Upper lobe of right lung (tissue), 1 donor: ENCODE measurements at regions not wholly inside any gene's neighbourhood (a gene's known extent, or its start where the extent isn't known, plus 50 kb on each side); places are given as distances from the start of the nearest gene placed in this dataset.

Experiments used
- ATAC-seq: fragments of 200-7000 bp; cut with Tn5 transposase; one replicate; pipeline ENCODE4 v1.9.1; 2020; ENCODE audit warnings: mild to moderate bottlenecking, moderate library complexity
- DNase-seq: peaks from one replicate; pipeline ENCODE4 v3.0.0-alpha.2; 2020
- H3K27ac ChIP-seq: fragments of 200-600 bp; one replicate; pipeline ENCODE4 v1.8.0; 2022
- H3K27me3 ChIP-seq: fragments of 200-600 bp; one replicate; pipeline ENCODE4 v1.8.0; 2022; ENCODE audit warnings: mild to moderate bottlenecking
- H3K36me3 ChIP-seq: fragments of 200-600 bp; one replicate; pipeline ENCODE4 v1.8.0; 2022
- H3K4me1 ChIP-seq: fragments of 200-600 bp; one replicate; pipeline ENCODE4 v1.8.0; 2022
- H3K4me3 ChIP-seq: fragments of 200-600 bp; one replicate; pipeline ENCODE4 v1.8.0; 2022; ENCODE audit warnings: mild to moderate bottlenecking
- H3K9me3 ChIP-seq: fragments of 200-600 bp; one replicate; pipeline ENCODE4 v1.8.0; 2022
- CTCF ChIP-seq: fragments of 200-600 bp; IDR thresholded peaks from one replicate; pipeline ENCODE4 v1.8.0; 2022; ENCODE audit warnings: antibody characterized with exemption
- intact Hi-C: fragments of 100-400 bp; cut with DNase I; formaldehyde crosslinking; loops from one replicate; pipeline ENCODE4 v1.11.0; 2022
- donor health status: DM: no; HTN: yes; CAD: no; lungs with severe emphysema.

DNA sequence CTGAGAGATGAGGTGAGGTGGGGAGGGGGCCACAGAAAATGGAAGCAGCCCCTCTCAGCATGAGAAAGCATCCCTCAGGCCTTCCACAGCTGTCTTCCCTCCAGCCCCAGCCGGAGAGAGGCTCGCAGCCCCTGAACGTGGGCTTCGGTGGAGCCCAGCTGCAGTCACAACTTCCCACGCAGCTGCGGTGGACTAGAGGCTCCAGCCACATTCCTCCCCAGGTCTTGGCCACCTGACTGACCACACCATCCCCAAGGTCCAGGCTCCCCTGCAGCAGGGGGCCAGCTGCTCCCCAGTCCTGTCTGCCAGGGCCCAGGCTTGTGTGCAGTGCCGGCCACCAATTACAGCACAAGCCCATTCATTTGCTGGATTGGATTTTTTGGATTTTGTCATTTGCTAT is 212.3 kb upstream of the BCOR start:
- intact Hi-C loops: no loop called here
- H3K36me3 ChIP-seq: no peaks in the 10 kb centered on the region
- H3K27ac ChIP-seq: no peak overlapping the region
- no peaks in the 10 kb centered on the region for H3K4me1 ChIP-seq
- no peaks in the 10 kb centered on the region for H3K9me3 ChIP-seq
- no peak for ATAC-seq
- no peak for TF ChIP-seq CTCF
- H3K27me3 ChIP-seq: no peaks in the 10 kb centered on the region
- no peak overlapping the region for H3K4me3 ChIP-seq
- DNase-seq: no peak

GRCh38 chrX:40307871-40308270 is 210.1 kb upstream of the BCOR start:
- DNase-seq (no peak), ATAC-seq (no peak)
- Histone ChIP-seq H3K9me3 (no peaks in the 10 kb centered on the region), H3K4me3 (no peak overlapping the region), H3K27me3 (no peaks in the 10 kb centered on the region), H3K36me3 (no peaks in the 10 kb centered on the region), H3K4me1 (no peaks in the 10 kb centered on the region), H3K27ac (no peak overlapping the region)
- intact Hi-C loops: no loop called here
- no peak for TF ChIP-seq CTCF

GRCh38 chrX:40304115-40304514 is 206.4 kb upstream of the BCOR start:
- Histone ChIP-seq H3K36me3 (no peaks in the 10 kb centered on the region), H3K4me3 (no peak overlapping the region), H3K27ac (no peak overlapping the region), H3K9me3 (no peaks in the 10 kb centered on the region), H3K27me3 (no peaks in the 10 kb centered on the region), H3K4me1 (no peaks in the 10 kb centered on the region)
- intact Hi-C loops: no loop called here
- DNase-seq (no peak), ATAC-seq (no peak)
- TF ChIP-seq CTCF: no peak

DNA sequence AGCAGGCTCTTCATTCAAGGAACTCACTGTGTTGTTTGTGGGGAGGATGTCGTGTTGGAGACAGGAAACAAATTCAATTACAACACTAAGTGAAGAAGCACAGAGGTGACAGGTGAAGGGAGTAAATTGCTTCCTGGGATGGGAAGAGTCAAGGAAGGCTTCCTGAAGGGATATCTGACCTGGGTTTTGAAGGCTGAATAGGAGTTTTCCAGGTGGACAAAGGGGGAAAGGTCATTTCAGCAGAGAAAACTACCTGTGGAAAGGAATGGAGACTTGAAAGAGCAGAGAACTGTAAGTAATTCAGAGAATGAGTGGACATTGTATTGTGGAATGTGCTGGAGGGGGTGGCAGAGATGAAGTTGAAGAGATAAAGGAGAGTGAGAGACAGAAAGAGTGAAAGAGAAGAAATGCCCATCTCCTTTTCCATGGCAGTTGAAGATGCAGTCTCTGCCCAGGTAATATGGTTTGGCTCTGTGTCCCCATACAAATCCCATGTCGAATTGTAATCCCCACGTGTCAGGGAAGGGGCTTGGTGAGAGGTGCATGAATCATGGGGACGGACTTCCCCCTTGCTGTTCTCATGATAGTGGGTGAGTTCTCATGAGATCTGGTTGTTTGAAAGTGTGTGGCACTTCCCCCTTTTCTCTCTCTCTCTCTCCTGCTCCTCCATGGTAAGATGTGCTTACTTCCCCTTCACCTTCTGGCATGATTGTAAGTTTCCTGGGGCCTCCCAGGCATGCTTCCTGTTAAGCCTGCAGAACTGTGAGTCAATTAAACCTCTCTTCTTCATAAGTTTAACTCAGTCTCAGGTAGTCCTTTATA is 205.7 kb upstream of the BCOR start:
- no peaks in the 10 kb centered on the region for H3K4me1 ChIP-seq
- no peaks in the 10 kb centered on the region for H3K9me3 ChIP-seq
- no peak overlapping the region for H3K27ac ChIP-seq
- no peak for TF ChIP-seq CTCF
- no peak overlapping the region for H3K4me3 ChIP-seq
- intact Hi-C loops: no loop called here
- DNase-seq: no peak
- no peaks in the 10 kb centered on the region for H3K27me3 ChIP-seq
- ATAC-seq: no peak
- no peaks in the 10 kb centered on the region for H3K36me3 ChIP-seq

- DNase-seq: no peak
- ATAC-seq: no peak
- no peak for TF ChIP-seq CTCF
These were observed 202.6 kb upstream of the BCOR start for GRCh38 chrX:40300286-40300890.

More at GRCh38 chrX:40300286-40300890, 202.6 kb upstream of the BCOR start:
- Histone ChIP-seq H3K4me1 (no peaks in the 10 kb centered on the region), H3K27me3 (no peaks in the 10 kb centered on the region), H3K9me3 (no peaks in the 10 kb centered on the region), H3K36me3 (no peaks in the 10 kb centered on the region), H3K27ac (no peak overlapping the region), H3K4me3 (no peak overlapping the region)
- intact Hi-C loops: no loop called here
